Erythroblast (primary cell): ENCODE measurements at regions not wholly inside any gene's neighbourhood (a gene's known extent, or its start where the extent isn't known, plus 50 kb on each side); places are given as distances from the start of the nearest gene placed in this dataset.

ENCODE experiments used
- GATA1 ChIP-seq: IDR thresholded peaks from 2 replicates; pipeline ENCODE4 v1.6.1; 2011; ENCODE audit warnings: low read depth, mild to moderate bottlenecking, control low read depth, low read length, moderate library complexity
- POLR2A ChIP-seq: IDR thresholded peaks from 2 replicates; pipeline ENCODE4 v1.6.1; 2011; ENCODE audit warnings: mild to moderate bottlenecking, low read length

DNA sequence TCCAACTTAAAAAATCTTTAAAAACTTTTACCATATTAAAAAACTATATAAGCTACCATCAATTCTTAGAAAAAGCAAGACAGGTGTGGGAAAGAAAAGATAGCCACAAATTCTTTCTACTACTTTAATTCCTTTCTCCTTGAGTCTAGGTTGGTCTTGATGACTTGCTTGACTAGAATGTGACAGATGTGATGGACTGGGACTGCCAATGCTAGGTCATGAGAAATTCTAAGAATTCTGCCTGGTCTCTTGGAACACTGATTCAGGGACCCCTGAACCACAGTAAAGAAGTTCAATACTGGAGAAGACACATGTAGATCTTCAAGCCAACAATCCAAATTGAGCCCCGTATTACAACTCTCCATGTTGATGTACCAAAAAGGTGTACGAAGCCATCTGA, 326.6 kb upstream of the B3GALT2 start:
- TF ChIP-seq POLR2A (no peak), GATA1 (no peak)
